ENCODE measurements at regions not wholly inside any gene's neighbourhood (a gene's known extent, or its start where the extent isn't known, plus 50 kb on each side); places are given as distances from the start of the nearest gene placed in this dataset.

- WGBS = 88% methylated on average over 7 of the region's 7 CpGs
- no peak for DNase-seq (ENCODE audit: extremely low spot score)
- no peak overlapping the region for H3K27ac ChIP-seq (replicated peaks in 1 of 4)
- H3K4me3 ChIP-seq = no peak overlapping the region
- no peaks in the 10 kb centered on the region for H3K4me1 ChIP-seq
- no peak for TF ChIP-seq POLR2A (IDR thresholded peaks at IDR 0.05; ENCODE audit: low read depth)
- TF ChIP-seq EP300 (IDR thresholded peaks at IDR 0.05) = no peak
- no peak for TF ChIP-seq POLR2AphosphoS5 (IDR thresholded peaks at IDR 0.05)
- no peak for TF ChIP-seq CTCF (IDR thresholded peaks at IDR 0.05)
- H3K27me3 ChIP-seq = no peaks in the 10 kb centered on the region
- H3K9me3 ChIP-seq = no peaks in the 10 kb centered on the region
- intact Hi-C loops (cut with DNase I) = no loop called here
- no peaks in the 10 kb centered on the region for H3K36me3 ChIP-seq
Measured at GRCh38 chr4:166535865-166536264, 662.8 kb downstream of the TLL1 start.

GRCh38 chr4:166538491-166539005, 665.5 kb downstream of the TLL1 start:
- Histone ChIP-seq H3K36me3 (no peaks in the 10 kb centered on the region), H3K27me3 (no peaks in the 10 kb centered on the region), H3K4me1 (no peaks in the 10 kb centered on the region), H3K4me3 (no peak overlapping the region), H3K27ac (replicated peaks in 1 of 4) (no peak overlapping the region), H3K9me3 (no peaks in the 10 kb centered on the region)
- intact Hi-C loops (cut with DNase I) = no loop called here
- no peak for TF ChIP-seq POLR2AphosphoS5 (IDR thresholded peaks at IDR 0.05)
- TF ChIP-seq CTCF (IDR thresholded peaks at IDR 0.05) = no peak
- TF ChIP-seq EP300 (IDR thresholded peaks at IDR 0.05) = no peak
- TF ChIP-seq POLR2A (IDR thresholded peaks at IDR 0.05; ENCODE audit: low read depth) = no peak
- WGBS = 71% methylated on average over 2 of the region's 2 CpGs
- DNase-seq (ENCODE audit: extremely low spot score) = no peak

GRCh38 chr4:166546009-166546408, 673.0 kb downstream of the TLL1 start:
- no peak for TF ChIP-seq POLR2AphosphoS5 (IDR thresholded peaks at IDR 0.05)
- TF ChIP-seq POLR2A (IDR thresholded peaks at IDR 0.05; ENCODE audit: low read depth) = no peak
- no peak for TF ChIP-seq CTCF (IDR thresholded peaks at IDR 0.05)
- Histone ChIP-seq H3K27me3 (no peaks in the 10 kb centered on the region), H3K9me3 (no peaks in the 10 kb centered on the region), H3K36me3 (no peaks in the 10 kb centered on the region), H3K4me3 (no peak overlapping the region), H3K4me1 (no peaks in the 10 kb centered on the region), H3K27ac (replicated peaks in 1 of 4) (no peak overlapping the region)
- no peak for DNase-seq (ENCODE audit: extremely low spot score)
- WGBS = 89% methylated on average over 5 of the region's 6 CpGs
- intact Hi-C loops (cut with DNase I) = no loop called here

GRCh38 chr4:166577639-166578038, 656.7 kb downstream of the SPOCK3 start:
- TF ChIP-seq EP300 (IDR thresholded peaks at IDR 0.05) (no peak), POLR2AphosphoS5 (IDR thresholded peaks at IDR 0.05) (no peak), CTCF (IDR thresholded peaks at IDR 0.05) (no peak), POLR2A (IDR thresholded peaks at IDR 0.05; ENCODE audit: low read depth) (no peak)
- Histone ChIP-seq H3K4me3 (no peak overlapping the region), H3K9me3 (no peaks in the 10 kb centered on the region), H3K27ac (replicated peaks in 1 of 4) (no peak overlapping the region), H3K27me3 (no peaks in the 10 kb centered on the region), H3K36me3 (no peaks in the 10 kb centered on the region), H3K4me1 (no peaks in the 10 kb centered on the region)
- DNase-seq (ENCODE audit: extremely low spot score) = no peak
- intact Hi-C loops (cut with DNase I) = no loop called here
- 87% methylated on average over 2 of the region's 2 CpGs for WGBS

GRCh38 chr4:166585491-166585890, 648.8 kb downstream of the SPOCK3 start:
- Histone ChIP-seq H3K4me1 (no peaks in the 10 kb centered on the region), H3K9me3 (no peaks in the 10 kb centered on the region), H3K4me3 (no peak overlapping the region), H3K27me3 (no peaks in the 10 kb centered on the region), H3K27ac (replicated peaks in 1 of 4) (no peak overlapping the region), H3K36me3 (no peaks in the 10 kb centered on the region)
- WGBS = 68% methylated on average over 3 of the region's 3 CpGs
- intact Hi-C loops (cut with DNase I) = no loop called here
- TF ChIP-seq POLR2A (IDR thresholded peaks at IDR 0.05; ENCODE audit: low read depth) (no peak), EP300 (IDR thresholded peaks at IDR 0.05) (no peak), POLR2AphosphoS5 (IDR thresholded peaks at IDR 0.05) (no peak), CTCF (IDR thresholded peaks at IDR 0.05) (no peak)
- no peak for DNase-seq (ENCODE audit: extremely low spot score)

Data from esophagus muscularis mucosa (tissue), 4 donors.